SKM-1 (cell line): ENCODE measurements at regions not wholly inside any gene's neighbourhood (a gene's known extent, or its start where the extent isn't known, plus 50 kb on each side); places are given as distances from the start of the nearest gene placed in this dataset.
"Not testable (repeated sequence)": the region's sequence is repeated elsewhere in the genome, so short reads cannot be mapped to it uniquely, and the experiment has no call there.

Source experiments
- DNase-seq: peaks from one replicate; lab custom pipeline; 2025; ENCODE audit not compliant: unreplicated experiment; lab: John Stamatoyannopoulos, UW

GRCh38 chr22:35138521-35138920 is 72.6 kb downstream of the ISX start:
- DNase-seq = no peak

GRCh38 chr22:35140879-35141745 is 75.2 kb downstream of the ISX start:
- DNase-seq = no peak

GRCh38 chr22:35148381-35148780 is 82.4 kb downstream of the ISX start:
- DNase-seq = no peak

- no peak for DNase-seq
Observed at GRCh38 chr22:35148866-35149548, 83.0 kb downstream of the ISX start.

GRCh38 chr22:35150183-35151107 is 84.5 kb downstream of the ISX start:
- peak; percentile 27 for DNase-seq

GRCh38 chr22:35152316-35152715 is 86.4 kb downstream of the ISX start:
- no peak for DNase-seq

- no peak for DNase-seq
Observed at GRCh38 chr22:35154937-35155387, 89.0 kb downstream of the ISX start.

GRCh38 chr22:35155403-35156025 is 89.6 kb downstream of the ISX start:
- DNase-seq = no peak

GRCh38 chr22:35156945-35157344 is 91.0 kb downstream of the ISX start:
- DNase-seq = no peak

GRCh38 chr22:35158336-35158735 is 92.4 kb downstream of the ISX start:
- no peak for DNase-seq

- no peak for DNase-seq
Observed at GRCh38 chr22:35159343-35159742, 93.4 kb downstream of the ISX start.

GRCh38 chr22:35160268-35160667 is 94.3 kb downstream of the ISX start:
- no peak for DNase-seq

- not testable (repeated sequence) for DNase-seq
Observed at GRCh38 chr22:35165896-35166295, 91.4 kb upstream of the HMGXB4 start.

- no peak for DNase-seq
Observed at GRCh38 chr22:35170716-35171697, 86.3 kb upstream of the HMGXB4 start.

- no peak for DNase-seq
Observed at GRCh38 chr22:35172442-35172841, 84.9 kb upstream of the HMGXB4 start.

GRCh38 chr22:35173655-35174054 is 83.6 kb upstream of the HMGXB4 start:
- DNase-seq = no peak

- no peak for DNase-seq
Observed at GRCh38 chr22:35174401-35175038, 82.8 kb upstream of the HMGXB4 start.

- DNase-seq = no peak
Observed at GRCh38 chr22:35175392-35175791, 81.9 kb upstream of the HMGXB4 start.

- DNase-seq = no peak
Observed at GRCh38 chr22:35177811-35178210, 79.5 kb upstream of the HMGXB4 start.
